ENCODE measurements at regions not wholly inside any gene's neighbourhood (a gene's known extent, or its start where the extent isn't known, plus 50 kb on each side); places are given as distances from the start of the nearest gene placed in this dataset.

- Histone ChIP-seq H3K4me3 (ENCODE audit: low read depth, low read length) (no peak overlapping the region), H3K27me3 (no peaks in the 10 kb centered on the region), H3K4me1 (no peaks in the 10 kb centered on the region), H3K36me3 (no peaks in the 10 kb centered on the region), H3K9me3 (no peaks in the 10 kb centered on the region)
- DNase-seq: no peak
- TF ChIP-seq CTCF (IDR thresholded peaks at IDR 0.05; ENCODE audit: low read depth, low read length): no peak
These were observed 76.5 kb upstream of the DLX2 start for GRCh38 chr2:172179045-172179701.

GRCh38 chr2:172181840-172182239 lies 79.1 kb upstream of the DLX2 start:
- DNase-seq: no peak
- no peaks in the 10 kb centered on the region for H3K36me3 ChIP-seq
- no peak for TF ChIP-seq CTCF (IDR thresholded peaks at IDR 0.05; ENCODE audit: low read depth, low read length)
- no peaks in the 10 kb centered on the region for H3K4me1 ChIP-seq
- H3K4me3 ChIP-seq (ENCODE audit: low read depth, low read length): no peak overlapping the region
- H3K27me3 ChIP-seq: no peaks in the 10 kb centered on the region
- no peaks in the 10 kb centered on the region for H3K9me3 ChIP-seq

GRCh38 chr2:172182624-172183023 lies 79.9 kb upstream of the DLX2 start:
- H3K9me3 ChIP-seq: no peaks in the 10 kb centered on the region
- H3K36me3 ChIP-seq: no peaks in the 10 kb centered on the region
- H3K4me1 ChIP-seq: no peaks in the 10 kb centered on the region
- H3K4me3 ChIP-seq (ENCODE audit: low read depth, low read length): no peak overlapping the region
- no peaks in the 10 kb centered on the region for H3K27me3 ChIP-seq
- DNase-seq: no peak
- no peak for TF ChIP-seq CTCF (IDR thresholded peaks at IDR 0.05; ENCODE audit: low read depth, low read length)

- Histone ChIP-seq H3K27me3 (no peaks in the 10 kb centered on the region), H3K4me3 (ENCODE audit: low read depth, low read length) (no peak overlapping the region), H3K4me1 (no peaks in the 10 kb centered on the region), H3K36me3 (no peaks in the 10 kb centered on the region), H3K9me3 (no peaks in the 10 kb centered on the region)
- DNase-seq: no peak
- TF ChIP-seq CTCF (IDR thresholded peaks at IDR 0.05; ENCODE audit: low read depth, low read length): no peak
These were observed 90.8 kb upstream of the DLX2 start for GRCh38 chr2:172193331-172194089.

- TF ChIP-seq CTCF (IDR thresholded peaks at IDR 0.05; ENCODE audit: low read depth, low read length): no peak
These were observed 93.2 kb upstream of the DLX2 start for GRCh38 chr2:172195836-172196376.

More at GRCh38 chr2:172195836-172196376, 93.2 kb upstream of the DLX2 start:
- DNase-seq: no peak
- Histone ChIP-seq H3K36me3 (no peaks in the 10 kb centered on the region), H3K27me3 (no peaks in the 10 kb centered on the region), H3K4me3 (ENCODE audit: low read depth, low read length) (no peak overlapping the region), H3K9me3 (no peaks in the 10 kb centered on the region), H3K4me1 (no peaks in the 10 kb centered on the region)

Measured in BE2C (cell line).